CD1c-positive myeloid dendritic cell (primary cell): ENCODE measurements at regions not wholly inside any gene's neighbourhood (a gene's known extent, or its start where the extent isn't known, plus 50 kb on each side); places are given as distances from the start of the nearest gene placed in this dataset.

ENCODE experiments used
- DNase-seq: peaks from one replicate; pipeline ENCODE4 v3.0.0-alpha.2; 2016; ENCODE audit errors: extremely low spot score

DNA sequence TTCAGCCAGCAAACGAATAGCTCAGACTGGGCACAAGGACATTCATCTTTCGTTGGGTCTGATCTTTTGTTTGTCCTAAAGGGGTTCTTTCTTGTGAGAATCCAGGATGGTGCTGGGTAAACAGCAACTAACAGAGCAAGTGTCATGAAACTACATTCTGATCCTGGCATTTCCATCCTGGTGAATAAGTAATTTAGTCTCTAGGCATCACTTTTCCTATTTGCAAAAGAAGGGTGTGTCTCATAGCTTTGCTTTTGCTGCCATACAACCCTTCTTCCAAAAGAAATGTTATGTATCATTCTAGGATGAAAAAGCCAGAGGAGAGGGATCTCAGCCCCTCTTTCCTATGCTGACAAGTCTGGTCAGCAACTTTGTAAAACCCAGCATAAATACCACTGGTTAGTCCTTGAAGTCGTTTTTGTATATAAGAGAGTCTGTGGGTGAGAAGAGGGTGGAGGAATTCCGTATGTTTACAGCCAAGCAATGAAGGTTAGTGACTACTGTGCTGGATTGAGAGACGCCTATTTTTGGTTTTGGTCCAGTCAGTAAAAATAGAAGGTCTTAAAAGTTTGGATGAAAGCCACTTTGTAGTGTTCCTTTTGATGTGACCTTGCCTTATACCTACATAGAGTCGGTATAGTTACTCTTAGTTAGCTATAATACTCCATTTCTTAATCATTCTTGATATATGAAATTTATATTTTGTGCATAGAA lies 88.4 kb upstream of the SLC25A13 start:
- DNase-seq = no peak

DNA sequence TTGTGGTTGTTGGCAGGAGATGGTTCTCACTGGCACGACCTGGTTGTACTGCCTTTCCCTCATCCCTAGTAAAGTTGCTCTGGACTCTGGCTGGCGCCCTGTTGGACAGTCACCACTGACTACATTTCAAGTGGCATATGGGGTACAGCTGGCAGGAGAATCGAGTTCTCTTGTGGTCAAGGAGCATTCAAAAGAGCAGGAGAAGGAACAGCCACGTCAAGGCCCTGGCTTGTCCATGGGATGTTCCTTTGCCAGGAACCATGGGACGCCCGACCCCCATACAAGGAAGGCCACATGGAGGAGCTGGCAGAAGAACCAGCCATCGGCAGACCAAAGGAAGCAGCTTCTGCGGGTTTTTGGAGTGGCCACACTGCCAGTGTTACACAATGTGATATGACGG lies 87.0 kb upstream of the SLC25A13 start:
- no peak for DNase-seq

- DNase-seq = no peak
Measured at GRCh38 chr7:96407427-96407826, 85.5 kb upstream of the SLC25A13 start.

DNA sequence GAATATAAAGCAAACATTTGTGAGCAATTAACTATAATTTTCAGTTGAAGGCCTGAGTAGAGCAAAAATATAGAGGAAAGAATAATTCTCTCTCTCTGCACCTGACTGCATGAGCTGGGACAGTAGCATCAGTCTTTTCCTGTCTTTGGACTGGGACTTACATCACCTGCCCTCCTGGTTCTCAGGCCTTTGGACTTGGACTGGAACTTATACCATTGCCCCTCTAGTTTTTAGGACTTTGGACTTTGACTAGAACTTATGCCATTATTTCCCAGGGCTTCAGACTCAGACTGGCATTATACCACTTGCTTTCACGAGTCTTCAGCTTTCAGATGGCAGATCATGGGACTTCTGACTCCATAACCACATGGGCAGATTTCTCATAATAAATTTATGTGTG lies 81.0 kb upstream of the SLC25A13 start:
- no peak for DNase-seq

DNA sequence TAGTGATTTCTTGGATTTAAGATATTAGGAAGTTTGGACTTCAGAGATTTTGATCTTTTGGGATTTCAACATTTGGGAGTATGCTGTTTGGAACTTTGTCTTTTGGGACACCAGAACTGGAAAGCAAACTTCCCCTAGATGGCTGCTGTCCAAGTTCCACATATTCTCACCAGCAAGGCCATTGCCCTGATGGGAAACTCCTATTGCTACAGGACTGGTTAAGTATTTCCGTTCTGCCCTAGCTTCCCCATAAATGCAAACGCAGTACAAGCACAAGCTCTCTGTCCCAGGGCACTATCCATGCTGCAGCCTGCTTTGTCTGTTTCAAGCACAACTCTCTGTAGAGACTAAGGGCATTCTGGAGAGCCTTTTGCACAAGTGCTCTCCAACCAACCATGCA lies 79.3 kb upstream of the SLC25A13 start:
- DNase-seq = no peak

- no peak for DNase-seq
Measured at GRCh38 chr7:96400518-96400917, 78.6 kb upstream of the SLC25A13 start.

- no peak for DNase-seq
Measured at GRCh38 chr7:96400001-96400400, 78.1 kb upstream of the SLC25A13 start.

- no peak for DNase-seq
Measured at GRCh38 chr7:96397936-96398598, 76.2 kb upstream of the SLC25A13 start.

DNA sequence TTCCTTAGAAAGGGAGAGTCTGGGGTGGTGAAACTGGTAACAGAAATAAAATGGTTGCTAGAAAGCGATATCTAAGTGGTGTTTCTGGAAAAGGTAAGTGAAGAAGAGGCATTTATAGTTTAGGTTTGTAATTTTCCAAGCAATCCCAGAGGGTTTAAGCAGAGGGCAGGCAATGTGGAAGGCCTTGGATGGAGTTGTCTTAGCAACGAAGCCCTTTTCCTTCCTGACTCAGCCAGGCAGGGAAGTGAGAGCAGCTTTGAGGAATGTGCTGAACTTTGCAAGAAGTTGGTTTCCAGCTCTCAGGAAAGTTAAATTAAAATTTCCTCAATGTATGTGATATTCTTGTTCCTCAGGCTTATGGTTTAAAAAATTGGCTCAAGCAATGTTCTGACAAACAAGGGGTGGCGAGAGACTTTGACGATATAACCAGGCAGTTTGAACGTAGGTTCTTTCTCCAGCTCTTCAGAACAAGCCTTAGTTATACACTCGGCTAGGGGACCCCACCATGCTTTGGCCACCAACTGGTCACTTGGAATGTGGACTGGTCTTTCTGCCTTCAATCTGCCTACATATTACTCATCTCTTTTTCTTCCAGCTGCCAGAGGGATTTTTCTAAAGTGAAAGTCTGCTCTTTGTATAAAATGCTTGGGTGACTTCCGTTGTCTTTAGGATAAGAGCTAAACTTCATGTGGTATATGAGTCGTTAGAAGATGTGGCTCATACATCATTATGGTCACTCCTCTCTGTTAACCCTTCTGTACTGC lies 66.9 kb upstream of the SLC25A13 start:
- no peak for DNase-seq

DNA sequence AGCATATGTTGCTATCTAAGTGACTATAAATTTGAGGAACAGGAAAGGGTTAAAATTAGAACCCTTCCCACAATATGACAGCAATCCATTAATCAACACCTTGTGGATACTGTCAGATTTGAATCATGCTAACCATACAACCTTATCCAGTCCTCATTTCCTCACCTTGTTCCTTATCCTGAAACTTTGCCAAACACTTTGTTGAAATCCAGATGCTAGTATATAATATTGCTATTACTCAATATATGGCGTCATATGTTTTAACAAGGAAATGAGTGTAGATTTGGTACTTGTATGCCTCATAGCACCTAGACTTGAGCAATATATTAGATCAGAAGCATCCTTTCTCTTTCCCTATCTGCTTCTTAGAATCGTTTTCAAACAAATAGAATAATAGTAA lies 66.3 kb upstream of the SLC25A13 start:
- DNase-seq = no peak

GRCh38 chr7:96380111-96380512 lies 58.2 kb upstream of the SLC25A13 start:
- DNase-seq = no peak

- no peak for DNase-seq
Measured at GRCh38 chr7:96377399-96377798, 55.5 kb upstream of the SLC25A13 start.
